Activated naive CD8-positive, alpha-beta T cell treated with anti-CD3 and anti-CD28 coated beads for 36 hours (primary cell): ENCODE measurements at regions not wholly inside any gene's neighbourhood (a gene's known extent, or its start where the extent isn't known, plus 50 kb on each side); places are given as distances from the start of the nearest gene placed in this dataset.

Experiments
- DNase-seq: peaks from one replicate; pipeline ENCODE4 v3.0.0; 2021
- H3K27ac Mint-ChIP-seq: one replicate; pipeline ENCODE4 v1.8.0; 2022; ENCODE audit warnings: mild to moderate bottlenecking, moderate library complexity, mixed read lengths
- H3K27me3 Mint-ChIP-seq: one replicate; pipeline ENCODE4 v1.8.0; 2022; ENCODE audit warnings: mild to moderate bottlenecking, mixed read lengths
- H3K36me3 Mint-ChIP-seq: one replicate; pipeline ENCODE4 v1.8.0; 2021; ENCODE audit warnings: mild to moderate bottlenecking, mixed read lengths
- H3K4me1 Mint-ChIP-seq: one replicate; pipeline ENCODE4 v1.8.0; 2021; ENCODE audit warnings: mixed read lengths
- H3K4me3 Mint-ChIP-seq: one replicate; pipeline ENCODE4 v1.8.0; 2022; ENCODE audit warnings: mild to moderate bottlenecking, moderate library complexity, mixed read lengths
- H3K9me3 Mint-ChIP-seq: one replicate; pipeline ENCODE4 v1.8.0; 2022; ENCODE audit warnings: mixed read lengths

DNA sequence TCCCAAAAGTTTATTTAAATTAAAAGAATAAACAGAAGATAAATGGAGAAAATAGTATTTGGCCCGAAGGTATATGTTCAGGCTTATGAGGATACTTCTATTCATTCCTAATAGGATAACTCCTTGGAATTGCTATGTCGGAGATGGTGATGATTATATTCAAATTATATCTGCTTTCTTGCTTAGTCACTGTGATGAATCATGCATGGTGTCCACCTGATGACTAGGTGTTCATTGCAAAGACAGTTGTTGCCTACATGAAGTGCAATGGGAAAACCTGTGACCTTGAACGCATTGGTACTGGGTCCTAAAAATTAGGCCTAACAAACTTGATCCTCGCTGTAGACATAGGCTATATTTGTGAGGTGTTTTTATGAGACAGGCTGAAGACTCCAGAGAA is 617.3 kb upstream of the ZEB2 start:
- Mint-ChIP-seq H3K4me1 (no peaks in the 10 kb centered on the region), H3K27ac (no peak overlapping the region), H3K4me3 (no peak overlapping the region), H3K36me3 (no peaks in the 10 kb centered on the region), H3K27me3 (no peaks in the 10 kb centered on the region), H3K9me3 (no peaks in the 10 kb centered on the region)
- DNase-seq, result no peak

DNA sequence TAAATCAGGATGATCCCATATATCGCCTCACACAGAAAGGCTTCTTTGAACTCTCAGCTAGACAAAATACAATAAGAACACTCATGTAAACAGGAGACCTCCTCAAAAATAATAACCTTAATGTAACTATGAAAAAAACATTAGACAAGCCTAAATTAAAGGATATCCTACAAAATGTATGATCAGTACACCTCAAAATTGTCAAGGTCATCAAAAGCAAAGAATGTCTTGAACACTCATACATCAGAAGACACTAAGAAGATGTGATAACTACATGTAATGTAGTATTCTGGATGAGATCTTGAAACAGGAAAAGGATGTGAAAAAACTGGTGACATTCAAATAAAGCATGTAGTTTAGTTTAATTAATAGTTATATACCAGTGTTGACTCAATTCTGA is 616.8 kb upstream of the ZEB2 start:
- no peak for DNase-seq
- Mint-ChIP-seq H3K27ac (no peak overlapping the region), H3K4me1 (no peaks in the 10 kb centered on the region), H3K36me3 (no peaks in the 10 kb centered on the region), H3K9me3 (no peaks in the 10 kb centered on the region), H3K27me3 (no peaks in the 10 kb centered on the region), H3K4me3 (no peak overlapping the region)

- no peak for DNase-seq
- H3K9me3 Mint-ChIP-seq, result no peaks in the 10 kb centered on the region
- no peaks in the 10 kb centered on the region for H3K36me3 Mint-ChIP-seq
- no peaks in the 10 kb centered on the region for H3K4me1 Mint-ChIP-seq
- H3K4me3 Mint-ChIP-seq, result no peak overlapping the region
- H3K27me3 Mint-ChIP-seq, result peaks cover 7% of the 10 kb centered on the region
- no peak overlapping the region for H3K27ac Mint-ChIP-seq
These were observed 606.2 kb upstream of the ZEB2 start for GRCh38 chr2:145126146-145126545.

GRCh38 chr2:145124085-145124484 is 604.2 kb upstream of the ZEB2 start:
- Mint-ChIP-seq H3K9me3 (no peaks in the 10 kb centered on the region), H3K36me3 (no peaks in the 10 kb centered on the region), H3K4me3 (no peak overlapping the region), H3K27me3 (peaks cover 7% of the 10 kb centered on the region), H3K4me1 (no peaks in the 10 kb centered on the region), H3K27ac (no peak overlapping the region)
- DNase-seq, result no peak

DNA sequence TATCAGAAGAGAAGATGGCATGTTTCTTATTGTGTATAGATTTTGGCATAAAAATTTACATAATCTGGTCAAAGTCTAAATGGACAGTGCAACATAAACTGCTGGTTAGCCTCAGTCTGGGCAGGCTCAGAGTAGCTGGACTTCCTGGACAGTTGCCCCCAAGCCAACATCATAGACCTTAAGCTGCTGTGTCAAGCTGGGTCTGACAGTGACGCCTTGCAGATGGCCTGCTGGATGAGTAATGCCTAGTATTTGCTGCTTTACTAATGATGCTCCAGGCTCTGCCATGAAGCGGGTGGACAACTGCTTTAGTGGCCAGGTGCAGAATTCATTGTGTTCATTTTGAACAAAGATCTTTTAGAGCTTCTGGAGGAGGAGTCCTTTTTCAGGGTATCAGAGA is 603.7 kb upstream of the ZEB2 start:
- H3K27me3 Mint-ChIP-seq, result peaks cover 7% of the 10 kb centered on the region
- H3K27ac Mint-ChIP-seq, result no peak overlapping the region
- H3K4me1 Mint-ChIP-seq, result no peaks in the 10 kb centered on the region
- H3K9me3 Mint-ChIP-seq, result no peaks in the 10 kb centered on the region
- no peaks in the 10 kb centered on the region for H3K36me3 Mint-ChIP-seq
- DNase-seq, result no peak
- no peak overlapping the region for H3K4me3 Mint-ChIP-seq

- no peak overlapping the region for H3K4me3 Mint-ChIP-seq
- no peaks in the 10 kb centered on the region for H3K36me3 Mint-ChIP-seq
- DNase-seq, result no peak
- H3K9me3 Mint-ChIP-seq, result no peaks in the 10 kb centered on the region
- H3K4me1 Mint-ChIP-seq, result no peaks in the 10 kb centered on the region
- no peak overlapping the region for H3K27ac Mint-ChIP-seq
- H3K27me3 Mint-ChIP-seq, result peaks cover 7% of the 10 kb centered on the region
These were observed 599.3 kb upstream of the ZEB2 start for GRCh38 chr2:145119225-145119624.

DNA sequence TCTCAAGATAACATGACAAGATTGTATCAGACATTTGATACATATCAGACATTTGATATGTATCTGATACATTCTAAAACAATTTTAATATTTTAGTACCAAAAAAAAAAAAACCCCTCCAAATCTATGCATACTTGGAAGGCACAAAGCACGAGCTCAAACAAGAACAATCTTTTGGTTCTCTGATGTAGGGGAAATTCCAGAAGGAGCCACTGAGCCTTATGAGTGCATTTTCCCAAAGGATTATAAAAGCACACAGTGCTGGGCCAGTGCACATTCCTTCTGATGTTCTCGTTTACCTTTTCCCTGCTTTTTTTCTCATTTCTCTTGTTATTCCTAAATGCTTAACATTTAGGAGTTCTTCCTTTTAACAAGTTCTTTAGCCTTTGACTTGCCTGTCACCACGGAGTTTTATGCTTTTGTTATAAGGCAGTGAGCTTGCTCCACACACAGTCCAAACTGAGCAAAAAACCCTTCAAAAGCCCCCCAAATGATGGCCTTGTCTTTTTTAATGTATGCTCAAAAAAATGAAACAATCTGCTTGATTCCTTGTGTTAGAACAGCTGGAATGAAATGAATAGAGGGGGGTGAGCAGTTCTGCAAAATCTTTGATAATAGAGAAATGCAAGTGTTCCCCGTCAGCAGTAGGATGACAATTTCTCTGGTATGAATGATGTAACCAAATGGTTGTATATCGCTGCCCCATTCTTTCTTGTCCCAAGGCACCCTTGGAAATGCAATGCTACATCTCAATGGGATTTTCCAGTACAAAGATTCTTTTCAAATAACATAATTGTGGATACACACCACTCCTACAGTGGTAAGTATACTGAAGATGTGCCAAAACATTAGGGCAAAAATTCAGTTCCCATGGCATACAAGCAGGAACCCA is 597.2 kb upstream of the ZEB2 start:
- no peaks in the 10 kb centered on the region for H3K9me3 Mint-ChIP-seq
- no peaks in the 10 kb centered on the region for H3K4me1 Mint-ChIP-seq
- H3K27me3 Mint-ChIP-seq, result no peaks in the 10 kb centered on the region
- H3K27ac Mint-ChIP-seq, result no peak overlapping the region
- no peak overlapping the region for H3K4me3 Mint-ChIP-seq
- no peaks in the 10 kb centered on the region for H3K36me3 Mint-ChIP-seq
- DNase-seq, result no peak

DNA sequence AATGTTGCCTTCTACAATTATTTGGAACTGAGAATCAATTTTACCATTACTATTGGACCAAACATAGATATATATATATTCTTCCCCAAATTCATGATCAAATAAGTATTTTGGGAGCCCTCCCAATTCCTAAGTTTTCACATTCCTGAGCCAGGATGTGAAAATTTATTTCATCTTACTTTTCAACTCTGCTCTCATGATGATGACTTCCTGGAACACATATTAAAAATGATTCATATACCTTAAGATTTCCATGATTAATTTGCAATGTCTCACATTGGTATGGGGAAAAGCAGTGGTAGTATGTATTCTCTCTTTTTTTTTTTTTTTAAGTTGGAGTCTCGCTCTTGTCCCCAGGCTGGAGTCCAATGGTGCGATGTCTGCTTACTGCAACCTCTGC is 596.1 kb upstream of the ZEB2 start:
- DNase-seq, result no peak
- Mint-ChIP-seq H3K36me3 (no peaks in the 10 kb centered on the region), H3K4me1 (no peaks in the 10 kb centered on the region), H3K4me3 (no peak overlapping the region), H3K9me3 (no peaks in the 10 kb centered on the region), H3K27me3 (no peaks in the 10 kb centered on the region), H3K27ac (no peak overlapping the region)

DNA sequence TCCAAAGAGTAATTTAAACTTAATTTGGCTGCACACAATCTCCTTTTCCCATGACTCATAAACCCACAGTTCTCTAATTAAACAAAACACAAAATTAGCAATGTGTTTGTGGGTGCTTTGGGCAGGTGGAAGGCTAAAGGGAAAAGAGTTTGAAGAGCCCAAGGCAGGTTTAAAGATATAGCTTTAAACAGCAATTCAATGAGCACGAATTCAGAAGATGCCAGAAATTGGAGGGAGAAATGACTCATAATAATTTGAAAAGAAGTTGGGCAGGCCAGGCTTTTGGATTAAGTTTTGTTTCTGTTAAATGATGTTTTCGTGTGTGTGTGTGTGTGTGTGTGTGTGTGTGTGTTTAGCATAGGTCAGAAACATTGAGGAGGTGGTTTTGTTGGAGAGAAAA is 594.8 kb upstream of the ZEB2 start:
- H3K4me1 Mint-ChIP-seq, result no peaks in the 10 kb centered on the region
- H3K27ac Mint-ChIP-seq, result no peak overlapping the region
- no peak overlapping the region for H3K4me3 Mint-ChIP-seq
- DNase-seq, result no peak
- no peaks in the 10 kb centered on the region for H3K9me3 Mint-ChIP-seq
- H3K27me3 Mint-ChIP-seq, result no peaks in the 10 kb centered on the region
- H3K36me3 Mint-ChIP-seq, result no peaks in the 10 kb centered on the region

DNA sequence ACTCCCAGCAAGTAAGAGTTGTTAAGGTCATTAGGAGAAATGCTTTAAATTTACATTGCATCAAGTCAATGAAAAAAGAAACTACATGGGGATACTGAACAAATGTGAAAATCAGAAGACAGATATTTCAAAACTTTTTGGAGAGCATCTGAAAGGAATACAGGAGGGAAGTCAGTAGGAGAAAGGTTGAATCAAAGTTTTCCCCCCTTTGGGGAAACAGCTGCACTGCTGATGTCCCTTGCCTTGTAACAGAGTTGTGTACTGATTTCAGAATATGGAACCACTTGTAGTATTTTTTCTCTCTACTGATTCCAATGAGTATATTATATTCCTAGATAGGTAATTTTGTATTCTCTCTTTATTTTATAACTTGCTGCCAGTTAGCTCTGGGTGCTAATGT is 592.5 kb upstream of the ZEB2 start:
- DNase-seq, result no peak
- H3K36me3 Mint-ChIP-seq, result no peaks in the 10 kb centered on the region
- H3K9me3 Mint-ChIP-seq, result no peaks in the 10 kb centered on the region
- no peak overlapping the region for H3K4me3 Mint-ChIP-seq
- H3K27ac Mint-ChIP-seq, result no peak overlapping the region
- H3K4me1 Mint-ChIP-seq, result no peaks in the 10 kb centered on the region
- H3K27me3 Mint-ChIP-seq, result no peaks in the 10 kb centered on the region

DNA sequence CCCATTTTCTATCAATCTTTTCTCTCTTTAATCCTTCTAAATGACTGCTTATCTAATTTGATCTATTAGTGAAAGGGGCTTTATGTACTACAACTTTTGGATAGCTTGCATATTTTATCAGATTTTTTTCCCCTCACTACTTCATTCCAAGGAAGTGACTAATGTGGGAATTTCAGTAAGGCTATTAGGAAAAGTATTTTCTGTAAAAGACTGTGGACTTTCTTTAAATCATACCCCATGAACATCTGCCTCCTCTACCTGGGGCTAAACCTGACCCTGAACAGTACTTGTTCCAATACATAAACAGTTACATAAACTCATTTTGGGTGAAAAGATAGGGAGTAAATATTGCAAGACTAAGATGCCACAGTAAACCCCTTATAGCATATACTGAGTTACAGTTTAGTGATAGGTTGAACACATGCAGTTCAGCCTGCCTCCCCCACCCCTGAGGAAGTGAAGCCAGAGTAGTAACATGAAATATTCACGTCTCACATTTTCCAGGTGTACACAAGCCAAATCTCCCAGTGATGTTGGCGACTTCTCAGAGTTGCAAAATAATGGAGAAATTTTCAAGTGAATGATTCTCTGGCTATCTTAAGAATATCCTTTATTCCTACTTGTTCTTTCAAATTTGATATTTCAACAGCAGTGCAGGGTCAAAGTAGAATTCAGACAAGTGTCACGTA is 590.9 kb upstream of the ZEB2 start:
- Mint-ChIP-seq H3K9me3 (no peaks in the 10 kb centered on the region), H3K36me3 (no peaks in the 10 kb centered on the region), H3K4me3 (no peak overlapping the region), H3K4me1 (no peaks in the 10 kb centered on the region), H3K27ac (no peak overlapping the region), H3K27me3 (no peaks in the 10 kb centered on the region)
- DNase-seq, result no peak

DNA sequence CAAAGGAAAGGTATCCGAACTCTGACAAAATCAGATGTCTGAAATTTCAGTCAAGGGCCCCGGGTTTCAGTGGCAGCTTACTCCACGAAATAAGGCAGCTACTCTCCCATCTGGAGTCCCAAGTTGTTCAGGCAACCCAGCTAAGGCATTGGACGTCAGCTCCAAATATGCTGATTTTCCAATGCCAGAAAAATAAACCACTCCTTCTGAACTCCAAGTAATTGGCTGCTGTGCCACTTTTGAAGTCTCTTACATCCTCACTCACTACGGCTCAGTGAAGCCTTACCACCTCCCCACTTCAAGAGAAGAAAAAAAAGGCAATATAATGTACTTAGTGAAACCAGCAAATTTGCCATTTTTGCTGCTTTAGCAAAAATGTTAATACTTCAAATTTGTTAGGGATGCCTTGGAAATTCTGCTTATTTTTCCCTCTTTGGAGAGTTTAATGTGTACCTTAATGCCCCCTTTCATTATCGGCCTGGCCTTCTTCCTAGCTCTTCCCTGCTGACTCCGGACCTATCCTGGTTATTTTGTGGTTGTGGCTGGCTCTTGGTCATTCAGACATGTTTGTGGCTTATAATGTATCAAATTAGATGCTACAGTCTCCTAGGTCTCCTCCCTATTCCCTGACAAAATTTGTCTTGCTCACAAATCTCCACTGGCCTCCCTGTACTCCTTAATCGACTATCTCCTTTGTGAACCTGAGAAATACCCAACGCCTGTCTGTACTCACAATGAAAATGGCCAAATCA is 589.2 kb upstream of the ZEB2 start:
- DNase-seq, result no peak
- no peaks in the 10 kb centered on the region for H3K9me3 Mint-ChIP-seq
- no peaks in the 10 kb centered on the region for H3K4me1 Mint-ChIP-seq
- no peaks in the 10 kb centered on the region for H3K36me3 Mint-ChIP-seq
- H3K27ac Mint-ChIP-seq, result no peak overlapping the region
- no peaks in the 10 kb centered on the region for H3K27me3 Mint-ChIP-seq
- no peak overlapping the region for H3K4me3 Mint-ChIP-seq

DNA sequence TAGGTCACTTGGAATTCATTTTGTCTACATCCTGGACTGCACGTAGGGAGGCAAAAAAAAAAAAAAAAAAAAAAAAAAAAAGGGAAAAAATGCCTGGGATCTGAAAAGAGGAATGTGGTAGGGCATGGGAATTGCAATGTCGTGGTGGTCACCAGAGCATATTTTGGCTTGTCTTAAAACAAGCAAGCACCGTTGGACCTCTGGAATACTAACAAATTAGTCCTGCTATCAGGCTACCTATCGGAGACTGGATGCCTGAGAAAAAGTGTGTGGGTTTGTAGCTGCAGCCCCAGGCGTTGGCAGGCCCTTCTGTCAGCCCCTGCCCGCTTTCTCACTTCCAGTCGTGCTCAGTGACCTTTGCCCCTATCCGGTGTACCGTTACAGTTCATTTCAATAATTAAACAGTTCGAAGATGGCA is 588.5 kb upstream of the ZEB2 start:
- no peaks in the 10 kb centered on the region for H3K4me1 Mint-ChIP-seq
- no peak overlapping the region for H3K4me3 Mint-ChIP-seq
- no peaks in the 10 kb centered on the region for H3K36me3 Mint-ChIP-seq
- no peaks in the 10 kb centered on the region for H3K9me3 Mint-ChIP-seq
- H3K27ac Mint-ChIP-seq, result no peak overlapping the region
- DNase-seq, result no peak
- H3K27me3 Mint-ChIP-seq, result no peaks in the 10 kb centered on the region

- Mint-ChIP-seq H3K9me3 (peaks cover 4% of the 10 kb centered on the region), H3K27me3 (no peaks in the 10 kb centered on the region), H3K36me3 (no peaks in the 10 kb centered on the region), H3K27ac (no peak overlapping the region), H3K4me3 (no peak overlapping the region), H3K4me1 (no peaks in the 10 kb centered on the region)
- no peak for DNase-seq
These were observed 586.4 kb upstream of the ZEB2 start for GRCh38 chr2:145106293-145106692.

DNA sequence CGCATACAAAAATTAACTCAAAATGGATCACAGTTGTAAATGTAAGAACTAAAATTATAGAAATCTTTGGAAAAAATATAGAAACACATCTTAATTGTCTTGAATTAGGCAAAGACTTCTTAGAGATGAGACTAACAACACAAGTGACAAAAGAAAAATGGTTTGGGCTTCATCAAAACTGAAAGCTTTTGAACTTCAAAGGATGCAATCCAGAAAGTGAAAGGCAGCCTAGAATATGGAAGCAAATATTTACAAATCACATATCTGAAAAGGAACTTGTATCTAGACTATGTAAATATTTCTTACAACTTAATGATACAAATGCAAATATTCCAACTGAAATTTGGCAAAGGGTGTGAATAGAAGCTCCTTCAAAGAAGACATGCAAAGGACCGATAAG is 582.8 kb upstream of the ZEB2 start:
- H3K9me3 Mint-ChIP-seq, result peaks cover 4% of the 10 kb centered on the region

More for the DNA sequence above, 582.8 kb upstream of the ZEB2 start:
- Mint-ChIP-seq H3K36me3 (no peaks in the 10 kb centered on the region), H3K4me3 (no peak overlapping the region), H3K4me1 (no peaks in the 10 kb centered on the region), H3K27ac (no peak overlapping the region), H3K27me3 (no peaks in the 10 kb centered on the region)
- DNase-seq, result no peak
